Lower lobe of right lung (tissue), 2 donors: ENCODE measurements at regions not wholly inside any gene's neighbourhood (a gene's known extent, or its start where the extent isn't known, plus 50 kb on each side); places are given as distances from the start of the nearest gene placed in this dataset.

Source experiments
- ATAC-seq, 2 donors: fragments of 200-7000 bp; cut with Tn5 transposase; one replicate each; pipeline ENCODE4 v1.9.1; 2020 to 2022; ENCODE audit warnings: mild to moderate bottlenecking in 2 of 2, moderate library complexity in 2 of 2
- DNase-seq: peaks from one replicate; pipeline ENCODE4 v3.0.0-alpha.2; 2020
- H3K27ac ChIP-seq: fragments of 200-600 bp; one replicate; pipeline ENCODE4 v1.8.0; 2022
- H3K27me3 ChIP-seq: fragments of 200-600 bp; one replicate; pipeline ENCODE4 v1.8.0; 2022; ENCODE audit warnings: low read depth
- H3K36me3 ChIP-seq: fragments of 200-600 bp; one replicate; pipeline ENCODE4 v1.8.0; 2022; ENCODE audit warnings: mild to moderate bottlenecking
- H3K4me1 ChIP-seq: fragments of 200-600 bp; one replicate; pipeline ENCODE4 v1.8.0; 2022
- H3K4me3 ChIP-seq: fragments of 200-600 bp; one replicate; pipeline ENCODE4 v1.8.0; 2022; ENCODE audit warnings: mild to moderate bottlenecking
- H3K9me3 ChIP-seq: fragments of 200-600 bp; one replicate; pipeline ENCODE4 v1.8.0; 2022
- CTCF ChIP-seq: fragments of 200-600 bp; IDR thresholded peaks from one replicate; pipeline ENCODE4 v1.8.0; 2022; ENCODE audit warnings: antibody characterized with exemption, mild to moderate bottlenecking
- intact Hi-C: fragments of 100-400 bp; cut with DNase I; formaldehyde crosslinking; loops from one replicate; pipeline ENCODE4 v1.11.0; 2022
- donor health status: DM: no; HTN: yes; CAD: no; lungs with severe emphysema.

- H3K27ac ChIP-seq = no peak overlapping the region
- H3K4me1 ChIP-seq = no peaks in the 10 kb centered on the region
- H3K36me3 ChIP-seq = no peaks in the 10 kb centered on the region
- no peak for ATAC-seq
- TF ChIP-seq CTCF = no peak
- H3K27me3 ChIP-seq = no peaks in the 10 kb centered on the region
- no peak for DNase-seq
- no peaks in the 10 kb centered on the region for H3K9me3 ChIP-seq
- H3K4me3 ChIP-seq = no peak overlapping the region
- intact Hi-C loops = no loop called here
Observed at GRCh38 chr7:20864221-20864620, 77.5 kb upstream of the SP8 start.

- intact Hi-C loops = no loop called here
- TF ChIP-seq CTCF = no peak
- H3K9me3 ChIP-seq = no peaks in the 10 kb centered on the region
- no peaks in the 10 kb centered on the region for H3K27me3 ChIP-seq
- no peak for ATAC-seq
- H3K4me3 ChIP-seq = no peak overlapping the region
- no peaks in the 10 kb centered on the region for H3K4me1 ChIP-seq
- H3K27ac ChIP-seq = no peak overlapping the region
- H3K36me3 ChIP-seq = no peaks in the 10 kb centered on the region
- DNase-seq = no peak
Observed at GRCh38 chr7:20865684-20866083, 79.0 kb upstream of the SP8 start.

GRCh38 chr7:20870977-20871376 is 84.3 kb upstream of the SP8 start:
- Histone ChIP-seq H3K36me3 (no peaks in the 10 kb centered on the region), H3K4me1 (no peaks in the 10 kb centered on the region), H3K4me3 (no peak overlapping the region), H3K27me3 (no peaks in the 10 kb centered on the region), H3K9me3 (no peaks in the 10 kb centered on the region), H3K27ac (no peak overlapping the region)
- intact Hi-C loops = no loop called here
- TF ChIP-seq CTCF = no peak
- no peak for DNase-seq
- no peak for ATAC-seq

GRCh38 chr7:20892776-20893175 is 106.1 kb upstream of the SP8 start:
- ATAC-seq (no peak), DNase-seq (no peak)
- peaks cover 8% of the 10 kb centered on the region for H3K9me3 ChIP-seq
- H3K4me3 ChIP-seq = no peak overlapping the region
- no peaks in the 10 kb centered on the region for H3K4me1 ChIP-seq
- no peaks in the 10 kb centered on the region for H3K36me3 ChIP-seq
- intact Hi-C loops = no loop called here
- TF ChIP-seq CTCF = no peak
- no peaks in the 10 kb centered on the region for H3K27me3 ChIP-seq
- H3K27ac ChIP-seq = no peak overlapping the region

- no peak for ATAC-seq
- no peaks in the 10 kb centered on the region for H3K9me3 ChIP-seq
- no peak overlapping the region for H3K4me3 ChIP-seq
- TF ChIP-seq CTCF = no peak
- H3K4me1 ChIP-seq = no peaks in the 10 kb centered on the region
- intact Hi-C loops = no loop called here
- no peak overlapping the region for H3K27ac ChIP-seq
- no peaks in the 10 kb centered on the region for H3K27me3 ChIP-seq
- no peak for DNase-seq
- H3K36me3 ChIP-seq = no peaks in the 10 kb centered on the region
Observed at GRCh38 chr7:20894806-20895205, 108.1 kb upstream of the SP8 start.

GRCh38 chr7:20895563-20895962 is 108.9 kb upstream of the SP8 start:
- Histone ChIP-seq H3K36me3 (no peaks in the 10 kb centered on the region), H3K27ac (no peak overlapping the region), H3K9me3 (no peaks in the 10 kb centered on the region), H3K4me1 (no peaks in the 10 kb centered on the region), H3K27me3 (no peaks in the 10 kb centered on the region), H3K4me3 (no peak overlapping the region)
- DNase-seq (no peak), ATAC-seq (no peak)
- intact Hi-C loops = no loop called here
- no peak for TF ChIP-seq CTCF
